GM18907 (cell line): ENCODE measurements at regions not wholly inside any gene's neighbourhood (a gene's known extent, or its start where the extent isn't known, plus 50 kb on each side); places are given as distances from the start of the nearest gene placed in this dataset.

Experiments used
- ATAC-seq: cut with Tn5 transposase; IDR thresholded peaks from one replicate; pipeline ENCODE4 v1.9.1; 2021; ENCODE audit warnings: mild to moderate bottlenecking, moderate library complexity; ENCODE audit not compliant: unreplicated experiment

DNA sequence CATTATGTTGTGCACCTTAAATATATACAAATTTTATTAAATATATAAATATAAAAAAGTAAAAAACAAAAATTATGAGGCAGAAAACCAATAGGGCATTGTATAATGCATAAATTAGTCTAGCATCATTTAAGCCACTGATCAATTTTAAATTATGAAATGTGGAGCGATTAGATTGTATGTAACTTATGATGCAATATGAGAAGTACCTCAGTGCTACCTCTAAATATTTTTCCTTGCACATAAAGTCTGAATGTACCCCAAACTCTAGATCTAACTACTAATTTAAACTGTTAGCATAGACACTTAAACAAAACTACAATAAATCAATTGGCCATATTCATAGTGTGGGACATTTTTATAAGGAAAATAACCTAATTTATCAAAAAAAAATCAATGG is 1178.5 kb upstream of the MIR17HG start:
- no peak for ATAC-seq

DNA sequence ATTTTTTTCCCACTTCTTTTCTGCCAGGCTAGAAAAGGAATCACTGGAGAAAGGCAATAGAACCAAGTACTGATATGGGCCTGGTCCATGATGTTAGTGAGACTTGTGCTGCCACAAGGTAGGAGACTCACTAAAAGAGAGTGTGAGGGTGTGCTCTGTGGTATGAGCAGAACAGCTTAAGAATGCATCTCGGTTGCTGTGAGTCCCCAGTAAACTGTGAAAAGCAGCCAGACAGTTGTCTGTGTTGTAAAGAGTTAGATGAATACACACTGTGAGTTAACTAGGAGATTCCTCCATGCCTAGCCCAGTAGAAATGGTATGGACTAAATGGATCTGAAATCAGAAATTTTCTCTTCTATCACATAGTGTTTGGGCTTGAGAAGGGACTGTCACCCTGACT is 1177.3 kb upstream of the MIR17HG start:
- no peak for ATAC-seq

DNA sequence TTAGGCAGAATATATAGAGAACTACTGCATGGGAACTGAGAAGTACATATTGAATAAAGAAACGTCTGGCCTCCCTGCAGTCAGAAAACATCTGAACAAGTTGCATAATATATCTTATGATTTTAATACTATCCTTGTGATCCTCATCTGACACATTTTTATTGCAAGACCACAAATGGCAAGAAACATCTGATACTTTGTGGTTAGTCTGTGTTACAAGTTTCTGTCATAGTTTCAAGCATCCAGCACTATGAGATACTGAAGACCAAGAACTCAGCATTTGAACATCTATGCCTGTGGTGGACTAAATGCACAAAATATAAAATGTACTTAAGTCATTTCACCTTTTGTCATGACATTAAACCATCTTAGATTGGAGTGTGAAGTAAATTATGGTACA is 1175.8 kb upstream of the MIR17HG start:
- ATAC-seq, result no peak

DNA sequence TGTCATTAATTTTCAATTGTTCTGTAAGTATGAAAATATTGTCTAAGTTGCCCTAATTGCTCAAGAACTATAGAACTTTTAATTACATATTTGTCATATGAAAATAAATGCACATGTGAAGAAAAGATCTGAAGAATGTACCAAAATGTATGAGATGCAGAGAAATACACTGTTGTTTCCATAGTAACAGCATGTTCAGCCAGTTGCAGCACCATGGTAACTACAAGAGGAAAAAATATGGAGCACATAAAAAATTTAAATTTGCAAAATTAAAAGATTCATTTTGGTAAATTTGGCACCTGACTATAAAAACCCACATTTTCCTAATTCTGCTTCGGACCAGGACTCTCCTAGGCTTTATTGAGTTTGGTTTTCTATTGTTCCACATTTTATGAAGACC is 1170.0 kb upstream of the MIR17HG start:
- no peak for ATAC-seq

DNA sequence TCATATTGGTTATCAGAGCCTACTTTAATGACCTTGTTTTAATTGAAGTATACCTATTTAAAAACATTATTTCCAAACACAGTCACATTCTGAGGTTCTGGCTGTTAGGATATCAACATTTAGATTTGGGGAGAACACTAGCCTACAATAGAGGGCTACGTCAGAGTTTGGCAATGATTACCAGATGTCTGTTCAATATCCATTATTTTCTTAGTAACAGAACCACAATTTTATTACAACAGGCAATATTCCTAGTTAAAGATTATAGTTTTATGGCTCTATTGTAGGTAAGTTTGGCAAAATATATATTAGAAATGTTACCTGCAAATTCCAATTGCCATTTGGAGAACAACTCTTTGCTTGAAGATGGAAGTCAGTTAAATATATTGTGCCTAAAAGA is 1163.1 kb upstream of the MIR17HG start:
- ATAC-seq, result no peak

DNA sequence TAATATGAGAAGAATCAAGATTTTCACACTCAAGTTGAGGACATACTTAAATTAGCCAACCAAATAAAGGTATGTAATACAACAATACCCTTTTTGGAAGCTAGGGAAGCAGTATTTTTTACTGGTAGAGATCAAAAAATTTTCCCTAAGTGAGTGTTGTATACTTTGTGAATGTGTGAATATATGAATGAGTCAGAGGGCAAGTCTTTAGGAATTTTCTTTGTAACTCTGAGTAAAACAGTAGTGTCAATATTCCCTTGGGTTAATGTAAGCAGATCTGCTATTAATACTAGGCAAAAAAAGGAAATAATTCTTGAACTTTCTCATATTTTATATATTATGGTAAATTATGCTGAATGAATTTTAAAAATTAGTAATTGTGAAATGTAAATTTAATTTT is 1161.8 kb upstream of the MIR17HG start:
- ATAC-seq, result no peak

DNA sequence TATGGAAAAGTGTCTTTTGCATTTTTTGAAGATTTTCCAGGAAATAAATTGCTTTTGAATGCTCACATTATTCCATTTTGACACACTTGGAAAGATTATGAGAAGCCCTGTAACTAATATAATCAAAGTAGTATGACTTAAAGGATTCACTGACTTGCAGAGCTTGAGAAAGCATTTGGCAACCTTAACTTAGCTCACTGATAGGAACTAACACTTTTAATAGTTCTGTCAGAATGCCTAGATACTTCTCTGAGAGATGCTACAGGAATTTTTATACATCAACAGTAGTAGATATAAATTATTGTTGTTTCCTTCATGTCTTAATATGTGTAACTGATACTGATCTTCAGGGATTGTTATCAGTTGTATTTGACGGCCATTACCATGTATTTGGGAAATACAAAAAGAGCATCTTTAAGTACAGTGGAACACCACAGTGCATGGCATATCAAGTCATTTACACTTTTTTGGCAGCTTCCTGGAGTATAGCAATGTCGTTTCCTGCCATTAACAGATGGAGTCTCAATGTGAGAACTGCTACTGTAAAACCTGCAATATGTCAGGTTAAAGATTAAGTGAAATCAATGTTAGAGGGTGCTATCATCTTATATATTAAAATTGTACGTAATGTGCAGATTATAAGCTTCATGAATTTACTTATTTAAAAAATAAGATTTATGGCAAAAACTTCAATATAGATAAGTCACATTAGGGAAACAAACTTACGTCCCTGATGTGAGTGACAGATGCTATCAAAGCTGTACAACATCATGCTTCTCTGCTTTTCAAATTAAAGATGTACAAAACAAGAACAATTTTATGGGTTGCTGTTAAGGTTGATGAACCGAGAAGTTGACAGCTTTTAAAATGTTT is 1159.8 kb upstream of the MIR17HG start:
- ATAC-seq, result no peak

DNA sequence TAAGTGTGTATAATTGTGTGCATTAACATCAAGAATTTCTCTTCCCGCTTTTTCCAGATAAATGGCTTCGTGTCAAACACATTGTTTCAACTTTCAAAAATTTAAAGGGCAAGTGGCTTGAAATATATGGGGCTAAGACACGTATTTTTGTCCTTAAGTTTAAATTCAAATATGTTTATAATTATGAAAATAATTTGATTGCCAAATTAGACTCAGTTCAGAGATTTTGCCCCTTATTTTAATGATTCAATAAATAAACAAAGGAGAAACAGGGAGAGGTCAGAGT is 1159.2 kb upstream of the MIR17HG start:
- no peak for ATAC-seq

DNA sequence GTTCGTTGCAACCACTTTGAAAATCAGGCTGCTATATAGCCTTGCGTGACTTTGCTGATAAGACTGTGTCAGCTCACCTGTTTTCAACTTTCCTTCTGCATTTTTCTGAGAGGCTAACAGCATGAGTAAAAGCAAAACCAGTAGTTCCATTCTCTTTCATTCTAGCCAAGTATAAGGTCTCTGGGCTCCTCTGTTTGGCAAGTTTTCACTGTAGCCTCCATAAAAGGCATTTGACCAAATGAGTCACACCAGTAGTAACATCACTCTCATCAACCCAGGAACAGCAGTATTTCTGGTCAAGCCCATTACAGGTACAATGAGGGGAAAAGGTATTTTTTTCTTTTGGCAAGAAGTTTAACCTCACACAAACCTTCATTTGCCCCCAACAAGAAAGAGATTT is 1149.8 kb upstream of the MIR17HG start:
- ATAC-seq, result no peak

DNA sequence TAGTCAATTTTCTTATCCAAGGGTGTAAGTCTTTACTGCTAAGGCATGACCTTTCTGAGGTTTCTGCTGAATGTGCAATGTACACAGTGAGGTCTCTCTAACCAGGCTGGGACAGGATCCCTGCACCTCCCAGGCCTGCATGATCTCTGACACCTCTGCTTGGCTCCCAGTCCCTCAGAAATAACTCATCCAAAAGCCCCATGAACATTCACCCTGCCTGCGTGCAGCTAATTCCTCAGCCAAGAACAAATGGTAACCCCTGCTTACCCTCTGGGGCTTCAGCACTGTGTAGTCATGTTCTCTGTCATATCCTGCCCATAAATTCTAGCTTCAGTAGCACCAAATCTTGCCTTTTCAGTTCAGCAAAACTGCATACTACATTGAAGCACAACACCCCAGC is 1146.3 kb upstream of the MIR17HG start:
- no peak for ATAC-seq

DNA sequence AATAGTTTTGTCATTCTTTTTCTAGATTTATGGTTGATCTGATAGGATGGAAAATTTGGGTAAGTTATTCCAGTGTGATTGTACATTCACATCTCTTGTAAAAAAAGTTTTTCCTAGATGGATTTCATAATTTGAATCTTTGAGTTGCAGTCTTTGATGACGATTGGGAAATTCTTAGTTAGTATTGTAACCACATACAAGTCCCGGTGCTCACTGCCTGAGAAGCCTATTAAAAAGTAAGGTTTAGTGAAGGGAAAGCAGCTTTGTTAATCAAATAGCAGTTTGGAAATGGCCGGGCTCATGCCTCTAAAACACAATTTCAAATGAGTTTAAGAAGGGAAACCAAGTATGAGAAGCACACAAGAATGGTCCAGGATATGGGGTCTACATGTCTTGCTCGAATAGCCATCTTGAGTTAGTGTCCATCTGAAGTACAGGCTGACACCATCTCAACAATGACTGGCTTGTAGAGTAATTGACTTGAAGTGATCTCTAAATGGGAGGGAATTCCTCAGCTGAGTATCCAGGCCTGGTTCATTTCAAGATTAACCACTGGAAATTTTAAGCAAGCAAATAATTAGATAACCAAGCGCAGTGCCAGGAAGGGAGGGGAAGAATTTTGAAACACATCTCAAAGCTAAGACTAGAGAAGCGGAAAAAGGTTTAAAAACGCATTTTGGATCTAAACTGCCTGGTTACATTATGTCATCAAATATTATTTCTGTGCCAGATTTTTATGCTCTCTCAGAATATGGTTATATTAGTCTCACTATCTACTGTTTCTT is 1145.6 kb upstream of the MIR17HG start:
- no peak for ATAC-seq

DNA sequence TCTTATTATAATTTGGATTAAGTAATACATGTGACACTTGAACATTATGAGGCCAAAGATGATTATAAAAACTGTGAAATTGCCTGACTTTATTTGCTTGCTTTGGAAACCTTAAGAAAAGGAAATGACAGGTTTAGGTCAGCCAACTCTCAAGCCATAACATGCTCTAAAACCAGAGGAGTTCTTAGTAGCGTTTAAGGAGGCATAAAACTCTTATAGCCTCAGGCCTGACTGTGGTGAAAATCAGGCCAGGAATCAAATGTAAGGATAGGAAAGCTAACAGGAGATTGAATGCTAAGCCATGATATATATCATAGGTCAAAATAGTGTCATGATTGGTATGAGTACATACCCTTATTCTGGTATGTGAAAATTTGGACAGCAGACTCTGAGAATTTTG is 1142.4 kb upstream of the MIR17HG start:
- no peak for ATAC-seq

DNA sequence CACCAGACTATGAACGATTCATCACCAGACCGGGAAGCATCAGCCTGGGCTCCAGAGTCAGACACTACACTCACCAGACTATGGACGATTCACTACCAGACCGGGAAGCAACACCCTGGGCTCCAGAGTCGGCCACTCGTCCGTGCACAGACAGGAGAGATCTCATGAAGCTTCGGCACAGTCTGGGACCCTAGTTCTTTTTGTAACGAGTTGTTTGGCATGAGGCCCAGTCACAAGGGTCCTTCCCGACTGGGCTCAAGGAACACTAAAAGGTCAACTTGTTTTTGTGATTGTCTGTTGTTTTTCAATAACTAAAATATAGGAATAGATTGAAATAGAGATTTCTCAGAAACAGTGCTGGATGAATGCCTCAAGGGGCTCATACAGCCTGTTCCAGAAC is 1141.6 kb upstream of the MIR17HG start:
- no peak for ATAC-seq

DNA sequence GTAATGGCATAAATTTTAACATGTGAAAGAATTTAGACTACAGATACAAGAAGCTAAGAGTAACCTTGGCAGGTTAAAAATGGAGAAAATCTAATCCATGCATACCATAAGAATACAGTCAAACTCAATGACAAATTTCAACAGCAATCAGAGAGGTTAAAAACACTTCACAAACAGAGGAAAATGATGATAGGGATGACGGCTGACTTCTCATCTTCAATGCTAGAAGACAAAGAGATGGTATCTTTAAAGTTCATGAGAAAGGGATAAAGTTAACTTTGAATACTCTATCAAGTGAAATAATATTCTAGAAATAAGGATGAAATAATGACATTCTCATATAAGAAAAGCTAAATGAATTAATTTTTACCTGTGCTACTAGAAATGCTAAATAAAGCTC is 1130.2 kb upstream of the MIR17HG start:
- no peak for ATAC-seq

DNA sequence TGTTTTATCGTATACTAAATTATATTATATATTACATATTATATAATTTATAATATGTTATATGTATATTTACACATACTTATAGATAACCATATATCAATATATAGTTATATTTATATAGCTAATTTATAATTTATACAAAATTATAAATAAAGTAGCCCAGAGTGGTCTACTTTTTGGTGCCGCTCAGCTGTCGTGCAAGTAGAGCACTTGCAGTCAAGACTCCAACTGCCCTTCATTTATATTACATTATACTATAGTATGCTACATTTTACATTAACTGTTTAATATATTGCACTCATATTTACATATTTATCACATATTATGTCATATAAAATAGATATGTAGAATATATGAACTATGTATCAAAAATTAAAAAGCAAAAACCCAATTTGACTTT is 1124.7 kb upstream of the MIR17HG start:
- ATAC-seq, result no peak

DNA sequence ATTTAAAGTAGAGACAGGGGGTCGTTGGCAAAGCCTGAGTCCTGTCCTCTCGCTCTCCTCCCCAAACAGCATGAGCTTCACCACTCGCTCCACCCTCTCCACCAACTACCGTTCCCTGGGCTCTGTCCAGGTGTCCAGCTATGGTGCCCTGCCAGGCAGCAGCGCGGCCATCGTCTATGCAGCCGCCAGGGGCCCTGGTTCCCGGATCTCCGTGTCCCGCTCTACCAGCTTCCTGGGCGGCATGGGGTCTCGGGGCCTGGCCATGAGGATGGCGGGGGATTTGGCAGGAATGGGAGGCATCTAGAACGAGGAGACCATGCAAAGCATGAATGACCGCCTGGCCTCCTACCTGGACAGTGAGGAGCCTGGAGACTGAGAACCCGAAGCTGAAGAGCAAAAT is 1117.2 kb upstream of the MIR17HG start:
- no peak for ATAC-seq

DNA sequence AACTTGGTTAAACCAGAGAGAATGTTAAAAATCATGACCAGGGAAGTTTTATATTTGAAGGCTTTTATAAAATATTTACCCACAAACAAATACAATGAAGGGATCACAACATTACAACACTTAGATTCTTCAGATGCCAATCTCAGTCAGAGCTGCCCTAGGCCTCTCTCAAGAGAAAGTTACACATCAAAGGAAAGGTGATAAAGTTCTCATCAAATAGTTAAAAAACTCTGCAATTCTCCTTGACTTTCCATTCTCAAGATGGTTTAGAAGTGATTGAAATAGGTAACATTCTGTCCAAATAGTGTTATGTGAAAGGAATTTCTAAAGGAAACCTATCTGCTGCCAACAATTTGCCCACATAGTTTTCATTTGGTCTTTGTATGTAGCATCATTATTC is 1115.2 kb upstream of the MIR17HG start:
- ATAC-seq, result no peak

DNA sequence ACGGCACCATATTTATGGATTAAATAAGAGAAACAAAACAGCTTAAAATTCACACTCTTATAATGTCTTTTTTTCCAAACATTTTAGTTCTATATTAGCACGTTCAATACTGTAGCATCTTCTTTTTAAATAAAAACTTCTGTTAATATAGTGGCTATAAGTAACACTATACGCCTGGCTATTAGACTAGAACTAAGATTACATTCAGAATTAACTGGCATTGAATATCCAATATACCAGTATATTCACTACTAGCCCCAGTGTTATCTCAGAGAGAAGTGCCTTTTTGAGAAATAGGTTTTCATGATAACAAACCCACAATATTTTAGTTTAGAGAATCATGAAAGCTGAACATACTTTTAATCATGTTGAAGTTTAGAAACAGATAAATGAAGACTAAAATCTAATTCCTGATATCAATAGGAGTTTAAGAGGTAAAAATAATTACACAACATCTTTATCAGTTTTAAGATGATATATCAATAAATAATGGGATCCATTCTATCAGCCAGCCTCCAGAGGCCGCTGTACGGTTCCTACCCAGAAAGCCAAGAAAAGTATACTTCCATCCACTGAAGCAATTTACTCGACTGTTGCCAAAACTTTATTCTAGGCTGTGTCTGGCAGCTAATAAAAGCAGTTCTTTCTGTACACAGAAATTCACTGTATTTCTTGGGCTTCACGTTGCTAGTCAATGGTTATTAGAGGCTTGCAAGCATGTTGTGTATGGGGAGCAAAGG is 1113.4 kb upstream of the MIR17HG start:
- ATAC-seq, result no peak

DNA sequence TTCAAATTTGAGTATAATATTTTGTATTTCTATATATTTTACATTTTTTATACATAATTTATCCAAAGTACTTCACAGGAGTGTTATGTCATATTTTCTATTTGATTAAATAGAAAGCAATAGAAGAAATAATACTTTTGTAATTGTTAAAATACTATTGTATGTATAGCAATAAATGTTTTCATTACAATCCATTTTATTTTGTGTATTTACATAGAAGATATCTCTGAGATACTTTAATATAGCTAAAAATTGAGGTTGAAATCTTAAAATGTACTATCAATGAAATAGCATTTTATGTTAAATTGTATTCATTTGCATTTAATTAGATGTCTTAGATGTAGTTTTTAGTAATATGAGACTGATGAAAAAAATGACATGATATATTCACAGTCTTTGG is 1109.6 kb upstream of the MIR17HG start:
- ATAC-seq, result no peak

DNA sequence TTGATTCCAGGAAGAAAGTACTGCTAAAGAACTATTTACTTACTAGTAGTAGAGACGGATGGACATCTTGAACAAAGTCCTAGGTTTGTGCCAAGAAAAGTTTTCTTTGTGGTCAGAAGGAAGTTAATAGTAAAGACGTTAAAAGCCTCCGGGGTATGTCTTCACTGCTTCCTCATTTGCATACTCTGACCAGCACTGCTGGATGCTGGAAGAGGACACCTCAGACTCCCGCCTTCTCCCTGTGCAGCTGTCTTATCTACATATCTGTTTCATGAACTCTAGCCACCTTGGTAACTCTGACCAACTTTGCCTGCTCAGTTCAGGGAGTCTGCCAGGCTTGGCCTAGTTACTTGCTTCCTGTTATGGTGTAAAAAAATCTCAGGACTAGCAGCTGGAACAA is 1109.1 kb upstream of the MIR17HG start:
- ATAC-seq, result no peak

DNA sequence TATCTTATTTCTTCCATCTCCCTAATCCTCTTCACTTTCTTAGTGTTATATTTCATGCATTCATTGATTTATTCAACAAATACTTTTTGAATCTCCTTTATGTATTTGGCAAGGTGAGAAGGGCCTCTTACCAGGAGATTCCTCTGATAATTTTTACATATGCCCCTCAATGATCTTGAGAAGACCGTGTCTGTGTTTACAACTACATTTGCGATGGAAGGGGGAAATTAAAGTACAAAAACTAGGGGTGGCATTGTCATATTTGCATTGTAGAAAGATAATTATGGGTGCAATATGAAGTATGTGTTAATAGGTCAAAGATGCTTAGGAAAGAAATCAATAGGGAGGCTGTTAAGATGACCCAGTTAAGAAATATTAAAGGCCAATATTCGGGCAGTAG is 1108.4 kb upstream of the MIR17HG start:
- ATAC-seq, result no peak

DNA sequence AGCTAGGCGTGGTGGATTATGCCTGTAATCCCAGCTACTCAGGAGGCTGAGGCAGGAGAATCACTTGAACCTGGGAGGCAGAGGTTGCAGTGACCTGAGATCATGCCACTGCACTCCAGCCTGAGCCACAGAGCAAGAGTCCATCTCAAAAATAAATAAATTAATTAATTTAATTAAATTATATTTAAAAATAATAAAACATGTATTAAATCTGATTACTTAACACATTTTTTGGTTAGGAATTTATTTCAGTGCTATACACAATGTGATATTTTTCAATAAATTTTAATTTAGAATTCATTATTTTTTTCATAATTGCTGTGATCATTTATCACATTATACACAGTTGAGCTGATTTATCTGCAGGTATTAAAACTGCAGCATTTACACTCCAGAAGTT is 1101.5 kb upstream of the MIR17HG start:
- ATAC-seq, result no peak
